H7 (cell line): ENCODE measurements at regions not wholly inside any gene's neighbourhood (a gene's known extent, or its start where the extent isn't known, plus 50 kb on each side); places are given as distances from the start of the nearest gene placed in this dataset.

Source experiments
- DNase-seq: peaks from one replicate; pipeline ENCODE4 v3.0.0; 2012
- H3K27me3 ChIP-seq: 2 replicates; pipeline ENCODE4 v1.6.0; 2011; ENCODE audit warnings: mild to moderate bottlenecking, low read length; ENCODE audit not compliant: control insufficient read depth, insufficient read depth
- H3K36me3 ChIP-seq: replicated peaks from 2 replicates; pipeline ENCODE4 v1.5.1; 2011; ENCODE audit warnings: low read length; ENCODE audit not compliant: control insufficient read depth, insufficient read depth
- H3K4me3 ChIP-seq: 2 replicates; pipeline ENCODE4 v1.5.1; 2011; ENCODE audit warnings: low read depth, mild to moderate bottlenecking, control low read depth, low read length, moderate library complexity; ENCODE audit not compliant: insufficient read depth

DNA sequence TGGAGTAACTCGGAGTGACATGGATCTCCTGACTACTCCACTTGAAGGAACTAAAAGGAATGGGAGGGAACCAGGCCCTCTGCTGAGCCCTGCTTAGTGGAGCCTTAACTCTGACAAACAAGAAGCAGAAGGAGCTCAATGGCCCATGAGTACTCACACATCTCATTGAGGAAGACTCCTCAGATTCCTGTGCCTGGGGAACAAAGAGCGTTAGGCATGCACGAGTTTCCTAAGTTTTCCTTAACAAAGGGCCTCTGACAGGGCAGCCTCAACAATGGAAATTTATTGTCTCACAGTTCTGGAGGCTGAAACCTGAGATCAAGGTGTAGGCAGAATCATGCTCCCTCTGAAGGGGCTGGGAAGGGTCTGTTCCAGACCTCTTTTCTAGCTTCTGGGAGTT lies 185.7 kb upstream of the NTF3 start:
- Histone ChIP-seq H3K4me3 (no peak overlapping the region), H3K36me3 (no peaks in the 10 kb centered on the region), H3K27me3 (no peaks in the 10 kb centered on the region; the same call in 1 of the 2 replicates)
- DNase-seq = peak; percentile 51

DNA sequence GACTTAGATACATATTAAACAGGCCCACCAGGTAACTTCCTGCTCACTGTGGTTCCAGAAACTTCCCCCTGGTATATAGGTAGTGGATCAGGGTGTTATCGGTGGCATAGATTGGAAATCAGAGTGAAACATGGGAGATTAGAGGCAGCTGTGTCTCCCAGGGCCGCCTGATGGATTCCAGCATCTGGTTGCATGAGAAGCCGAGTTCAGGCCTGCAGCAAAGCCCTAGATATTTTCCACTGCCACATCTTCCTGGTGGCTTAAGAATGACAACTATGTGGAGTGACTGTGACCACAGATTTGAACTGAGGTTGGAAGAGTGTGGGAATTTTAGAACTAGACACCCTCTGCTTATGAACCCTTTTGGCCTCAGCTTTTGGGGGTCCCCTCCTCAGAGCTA lies 184.8 kb upstream of the NTF3 start:
- Histone ChIP-seq H3K36me3 (no peaks in the 10 kb centered on the region), H3K4me3 (no peak overlapping the region), H3K27me3 (no peaks in the 10 kb centered on the region; the same call in 1 of the 2 replicates)
- DNase-seq = no peak

DNA sequence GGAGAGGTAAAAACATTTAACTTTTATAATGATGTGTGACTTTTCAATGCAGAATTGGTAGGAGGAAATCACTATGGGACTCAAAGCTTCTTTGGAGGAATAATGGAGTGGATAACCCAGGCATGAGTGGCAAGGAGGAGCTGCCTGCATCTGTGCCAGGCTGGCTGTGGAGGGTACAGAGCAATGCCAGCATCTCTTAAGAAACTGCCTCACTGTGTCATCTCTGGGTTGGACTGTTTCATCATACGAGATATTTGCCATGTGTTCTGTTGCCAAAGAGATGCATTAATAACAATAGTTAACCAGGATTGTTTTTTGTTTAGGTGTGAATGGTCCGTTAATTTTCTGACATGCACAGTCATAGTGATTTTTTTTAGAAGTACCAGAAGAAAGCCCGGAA lies 183.7 kb upstream of the NTF3 start:
- Histone ChIP-seq H3K4me3 (no peak overlapping the region), H3K36me3 (no peaks in the 10 kb centered on the region), H3K27me3 (no peaks in the 10 kb centered on the region; the same call in 1 of the 2 replicates)
- DNase-seq = no peak

DNA sequence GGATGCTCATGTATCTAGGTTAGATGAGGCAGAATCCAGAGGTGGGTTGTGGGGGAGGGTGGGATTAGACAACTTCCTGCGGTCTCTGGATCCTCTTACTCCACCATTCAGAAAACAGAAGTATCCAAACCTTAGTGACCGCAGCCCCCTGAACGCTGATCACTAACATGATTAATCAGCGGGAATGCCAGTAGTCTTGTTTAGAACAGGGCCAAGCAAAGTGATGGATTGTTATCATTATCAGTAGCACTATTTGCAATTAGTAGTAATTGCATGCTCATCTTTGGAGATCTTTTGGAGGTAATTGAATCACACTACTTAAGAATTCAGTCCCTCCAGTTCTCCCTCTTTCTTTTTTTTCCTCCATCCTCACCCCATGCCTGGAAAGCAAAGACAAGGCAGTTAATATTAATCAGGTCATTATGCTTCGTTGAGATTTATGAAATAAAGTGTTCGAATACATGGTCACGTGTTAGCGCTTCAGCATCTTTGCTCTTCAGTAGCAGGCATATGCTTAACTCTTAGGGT lies 182.8 kb upstream of the NTF3 start:
- no peak for DNase-seq
- no peak overlapping the region for H3K4me3 ChIP-seq

DNA sequence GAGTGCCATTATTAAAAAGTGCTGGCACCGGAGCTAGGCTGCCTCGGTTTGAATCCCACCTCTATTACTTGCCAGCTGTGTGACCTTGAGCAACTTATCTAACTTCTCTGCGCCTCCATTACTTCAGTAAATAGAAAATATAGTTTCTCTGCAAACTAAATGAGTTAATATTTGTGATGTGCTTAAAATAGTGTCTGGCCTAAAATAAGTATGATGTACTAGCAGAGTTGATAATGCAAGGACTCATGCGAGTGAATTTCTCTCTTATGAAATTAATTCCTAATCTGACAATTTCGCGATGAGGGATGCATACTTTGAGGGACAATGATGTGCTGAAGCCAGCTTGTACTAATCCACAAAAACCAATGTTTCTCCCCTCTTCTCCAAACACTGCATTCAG lies 180.8 kb upstream of the NTF3 start:
- no peak for DNase-seq
- Histone ChIP-seq H3K4me3 (no peak overlapping the region), H3K27me3 (no peaks in the 10 kb centered on the region), H3K36me3 (no peaks in the 10 kb centered on the region)

More for the DNA sequence above, 182.8 kb upstream of the NTF3 start:
- H3K27me3 ChIP-seq = no peaks in the 10 kb centered on the region
- H3K36me3 ChIP-seq = no peaks in the 10 kb centered on the region

DNA sequence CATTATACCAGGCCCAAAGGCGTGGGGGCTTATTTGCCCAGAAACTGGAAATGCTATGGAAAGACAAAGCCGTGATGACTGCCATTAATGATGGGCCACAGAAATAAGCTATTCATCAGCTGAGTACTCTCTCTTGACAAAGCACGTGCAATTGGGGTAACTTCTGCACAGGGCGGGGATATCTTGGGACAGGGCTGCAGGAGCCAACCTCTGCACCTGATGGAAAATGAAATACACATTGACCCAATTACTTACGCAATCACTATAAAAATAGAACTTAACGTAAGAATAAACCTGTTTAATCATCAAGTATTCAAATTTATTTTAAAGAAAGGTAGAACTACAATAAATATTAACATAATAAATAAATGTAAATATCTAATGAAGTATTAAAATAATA lies 180.1 kb upstream of the NTF3 start:
- no peak overlapping the region for H3K4me3 ChIP-seq
- no peak for DNase-seq
- no peaks in the 10 kb centered on the region for H3K36me3 ChIP-seq
- H3K27me3 ChIP-seq = no peaks in the 10 kb centered on the region

DNA sequence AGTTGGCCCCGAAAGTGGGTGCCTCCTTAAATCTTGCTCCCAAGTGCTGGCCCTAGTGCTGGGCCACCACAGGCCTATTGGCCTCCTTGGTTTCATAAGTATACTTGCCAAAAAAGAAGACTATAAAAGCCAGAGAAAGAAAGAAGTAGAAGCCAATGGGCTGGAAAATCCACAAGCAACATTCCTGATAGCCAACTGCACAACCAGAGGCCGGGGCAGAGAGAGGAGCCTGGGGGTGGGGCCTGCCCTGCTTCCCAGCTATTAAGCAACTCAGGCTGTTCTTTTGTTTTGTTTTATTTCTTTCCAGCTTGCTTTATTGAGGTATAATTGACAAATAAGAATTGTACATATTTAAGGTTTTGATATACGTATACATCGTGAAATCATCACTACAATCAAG lies 177.2 kb upstream of the NTF3 start:
- DNase-seq = peak; percentile 52
- Histone ChIP-seq H3K4me3 (no peak overlapping the region), H3K27me3 (no peaks in the 10 kb centered on the region), H3K36me3 (no peaks in the 10 kb centered on the region)

DNA sequence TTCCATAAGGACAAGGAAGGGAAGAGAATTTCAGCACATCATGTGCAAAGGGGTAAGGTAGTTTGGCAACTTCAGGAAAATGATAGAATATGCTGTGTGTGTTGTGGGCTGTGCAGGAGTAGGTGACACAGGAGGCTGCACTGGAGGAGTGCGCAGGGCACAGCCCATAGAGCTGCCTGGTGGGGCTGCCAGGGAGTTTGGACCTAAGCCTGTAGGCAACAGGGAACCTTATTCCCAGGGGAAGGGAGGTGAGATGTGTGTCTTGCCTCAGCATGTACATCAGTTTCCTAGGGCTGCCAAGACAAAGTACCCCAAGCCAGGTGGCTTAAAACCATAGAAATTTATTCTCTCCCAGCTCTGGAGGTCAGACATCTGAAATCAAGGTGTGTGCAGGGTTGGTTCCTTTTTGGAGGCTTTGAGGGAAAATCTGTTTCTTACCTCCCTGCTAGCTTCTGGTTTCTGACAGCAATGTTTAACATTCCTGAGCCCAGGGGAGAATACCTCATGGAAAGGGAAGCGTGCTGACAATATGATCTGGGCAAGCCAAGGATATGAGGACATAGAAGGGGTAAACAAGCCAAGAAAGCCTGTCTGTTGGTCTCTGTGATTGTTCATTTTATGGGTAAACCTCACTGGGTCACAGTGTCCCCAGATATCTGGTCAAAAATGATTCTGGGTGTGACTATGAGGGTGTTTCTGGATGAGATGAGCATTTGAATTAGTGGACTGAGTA lies 174.0 kb upstream of the NTF3 start:
- H3K27me3 ChIP-seq = no peaks in the 10 kb centered on the region
- H3K36me3 ChIP-seq = no peaks in the 10 kb centered on the region
- DNase-seq = no peak
- H3K4me3 ChIP-seq = no peak overlapping the region

DNA sequence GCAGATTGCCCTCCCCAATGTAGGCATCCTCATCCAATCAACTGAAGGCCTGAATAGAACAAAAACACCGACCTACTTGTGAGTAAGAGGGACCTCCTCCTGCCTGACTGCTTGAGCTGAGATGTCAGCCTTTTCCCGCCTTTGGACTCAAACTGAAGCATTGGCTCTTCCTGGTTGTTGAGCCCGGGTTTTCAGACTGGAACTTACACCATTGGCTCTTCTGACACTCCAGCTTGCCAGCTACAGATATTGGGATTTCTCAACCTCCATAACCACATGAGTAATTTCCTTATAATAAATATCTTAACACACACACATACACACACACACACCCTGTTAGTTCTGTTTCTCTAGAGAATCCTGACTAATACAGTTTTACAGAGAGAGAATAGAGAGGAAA lies 173.4 kb upstream of the NTF3 start:
- DNase-seq = no peak
- Histone ChIP-seq H3K36me3 (no peaks in the 10 kb centered on the region), H3K4me3 (no peak overlapping the region), H3K27me3 (no peaks in the 10 kb centered on the region)

DNA sequence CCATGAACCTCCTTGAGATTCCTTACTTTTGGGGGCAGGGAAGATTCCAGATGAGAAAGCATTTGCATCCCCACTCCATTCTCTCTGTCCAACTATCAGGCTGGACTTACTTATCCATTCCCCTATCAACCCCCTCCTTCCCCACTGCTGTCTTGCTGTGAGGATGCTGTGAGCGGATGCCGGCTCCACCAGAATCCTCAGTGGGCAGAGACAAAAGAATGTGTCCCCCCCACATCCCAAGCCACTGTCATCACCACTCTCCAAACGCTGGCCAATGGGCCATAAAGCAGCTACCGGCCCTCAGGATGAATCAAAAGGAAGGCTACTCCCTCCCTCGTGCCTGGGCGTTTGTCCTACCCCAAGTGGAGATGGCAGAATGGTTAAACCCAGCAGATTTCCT lies 173.0 kb upstream of the NTF3 start:
- H3K4me3 ChIP-seq = no peak overlapping the region
- no peaks in the 10 kb centered on the region for H3K36me3 ChIP-seq
- DNase-seq = no peak
- no peaks in the 10 kb centered on the region for H3K27me3 ChIP-seq

DNA sequence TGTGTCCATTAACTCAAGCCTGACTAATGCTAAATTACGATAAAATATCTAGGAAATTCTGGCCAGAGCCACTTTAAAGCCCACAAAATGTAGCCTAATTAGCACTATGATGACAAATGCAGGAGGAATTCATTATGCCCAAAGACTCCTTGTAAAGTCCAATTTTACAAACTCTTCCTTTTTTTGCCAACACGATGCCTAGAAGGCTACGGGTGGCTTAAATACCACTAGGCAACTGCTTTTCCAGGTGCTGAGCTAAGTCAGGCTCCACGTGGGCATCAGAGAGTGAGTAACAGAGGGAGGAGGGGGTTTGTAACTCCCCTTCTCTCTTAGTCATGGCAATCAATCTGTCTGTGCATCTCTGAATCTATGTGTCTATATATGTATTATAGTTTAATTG lies 172.4 kb upstream of the NTF3 start:
- H3K27me3 ChIP-seq = no peaks in the 10 kb centered on the region
- DNase-seq = no peak
- no peak overlapping the region for H3K4me3 ChIP-seq
- no peaks in the 10 kb centered on the region for H3K36me3 ChIP-seq

DNA sequence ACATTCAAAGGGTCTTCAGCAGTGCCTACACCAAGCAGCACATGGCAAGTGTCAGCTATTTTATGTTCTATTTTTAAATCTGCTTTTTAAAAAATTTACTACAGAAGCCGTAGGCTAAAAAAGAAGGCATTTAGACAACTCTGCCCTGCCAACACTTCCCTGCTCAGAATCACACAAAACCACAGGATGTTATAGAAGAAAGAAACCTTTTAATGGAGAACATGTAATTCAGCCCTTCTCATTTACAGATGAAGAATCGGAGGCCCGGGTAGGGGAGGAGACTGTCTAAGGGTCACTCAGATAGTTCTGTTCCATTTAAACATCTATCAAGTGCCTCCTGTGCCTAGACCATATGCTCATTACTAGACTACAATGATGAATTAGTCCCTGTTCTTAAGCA lies 171.8 kb upstream of the NTF3 start:
- H3K36me3 ChIP-seq = no peaks in the 10 kb centered on the region
- no peak overlapping the region for H3K4me3 ChIP-seq
- H3K27me3 ChIP-seq = no peaks in the 10 kb centered on the region
- DNase-seq = no peak

DNA sequence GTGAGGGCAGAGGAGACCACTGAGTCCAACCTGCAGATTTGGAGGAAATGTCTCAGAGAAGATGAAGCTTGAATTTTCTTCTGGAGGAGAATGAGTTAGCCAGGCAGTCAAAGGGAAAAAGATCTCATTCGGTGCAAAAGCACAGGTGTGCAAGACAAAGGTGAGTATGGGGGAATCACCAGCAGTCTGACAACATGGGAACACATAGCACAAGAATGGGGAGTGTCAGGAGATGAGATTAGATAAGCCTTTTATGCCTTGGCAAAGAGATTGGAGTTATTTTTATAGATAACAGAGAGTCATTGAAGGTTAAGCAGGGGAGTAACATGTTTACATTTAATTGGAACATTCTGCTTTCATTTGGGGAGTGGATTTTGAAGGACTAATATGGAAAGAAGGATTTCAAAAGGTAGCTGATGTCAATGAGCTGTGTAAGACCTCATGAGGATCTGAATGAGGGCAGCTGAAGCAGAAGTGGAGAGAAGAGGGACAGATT lies 171.3 kb upstream of the NTF3 start:
- Histone ChIP-seq H3K27me3 (no peaks in the 10 kb centered on the region), H3K36me3 (no peaks in the 10 kb centered on the region), H3K4me3 (no peak overlapping the region)
- DNase-seq = no peak

DNA sequence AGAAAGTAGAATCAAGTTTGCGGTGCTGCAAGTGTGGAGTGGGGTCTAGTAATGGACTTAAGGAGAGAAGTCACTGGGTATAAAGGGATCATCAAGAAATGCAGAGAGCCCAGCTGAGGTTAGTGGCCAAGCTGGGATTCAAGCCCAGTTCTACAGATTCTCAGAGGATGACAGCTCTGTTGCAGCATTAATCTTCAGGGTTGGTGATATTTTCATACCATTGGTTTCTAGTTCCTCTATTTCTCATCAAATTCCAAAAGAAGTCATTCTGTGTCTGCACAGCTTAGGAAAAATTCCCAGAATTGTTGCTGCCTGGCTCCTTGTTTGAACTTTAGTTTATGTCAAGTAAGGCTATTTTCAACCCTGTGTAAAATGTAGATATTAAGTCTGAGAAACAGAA lies 169.5 kb upstream of the NTF3 start:
- Histone ChIP-seq H3K4me3 (no peak overlapping the region), H3K36me3 (no peaks in the 10 kb centered on the region), H3K27me3 (no peaks in the 10 kb centered on the region)
- DNase-seq = no peak

DNA sequence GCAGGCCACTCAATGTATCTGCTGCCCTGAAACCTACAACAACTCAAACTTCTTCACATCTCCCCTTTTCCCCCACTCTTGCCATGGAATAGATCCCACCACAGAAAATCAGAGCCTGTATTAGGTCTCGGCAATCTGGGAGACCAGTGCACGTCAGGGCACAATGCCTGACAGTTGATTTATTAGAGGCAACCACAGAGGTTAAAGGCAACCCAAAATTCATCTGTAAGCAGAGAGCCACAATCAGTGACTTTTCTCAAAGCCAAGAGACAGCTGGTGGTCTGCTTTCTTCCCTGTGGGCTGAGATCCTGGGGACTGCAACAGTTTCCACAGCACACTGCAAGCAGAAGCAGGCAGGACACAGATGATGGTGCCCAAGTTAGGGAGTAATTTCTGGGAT lies 169.0 kb upstream of the NTF3 start:
- Histone ChIP-seq H3K27me3 (no peaks in the 10 kb centered on the region), H3K36me3 (no peaks in the 10 kb centered on the region), H3K4me3 (no peak overlapping the region)
- no peak for DNase-seq
